Ishikawa (cell line): ENCODE measurements at regions not wholly inside any gene's neighbourhood (a gene's known extent, or its start where the extent isn't known, plus 50 kb on each side); places are given as distances from the start of the nearest gene placed in this dataset.

Experiments used
- CEBPB ChIP-seq: IDR thresholded peaks from 2 replicates; pipeline ENCODE4 v1.6.1; 2012
- CREB1 ChIP-seq: IDR thresholded peaks from 2 replicates; pipeline ENCODE4 v1.6.1; 2012; ENCODE audit warnings: low read depth
- EGR1 ChIP-seq: IDR thresholded peaks from 2 replicates; pipeline ENCODE4 v1.6.1; 2012
- EP300 ChIP-seq: IDR thresholded peaks from 2 replicates; pipeline ENCODE4 v1.6.1; 2012; ENCODE audit warnings: borderline replicate concordance
- FOXM1 ChIP-seq: IDR thresholded peaks from 2 replicates; pipeline ENCODE4 v1.6.1; 2012; ENCODE audit warnings: low read depth, borderline replicate concordance
- NFIC ChIP-seq: IDR thresholded peaks from 2 replicates; pipeline ENCODE4 v1.6.1; 2012
- RAD21 ChIP-seq: IDR thresholded peaks from 2 replicates; pipeline ENCODE4 v1.6.1; 2012; ENCODE audit warnings: low read depth
- TAF1 ChIP-seq: IDR thresholded peaks from 2 replicates; pipeline ENCODE4 v1.6.1; 2012; ENCODE audit warnings: low read depth, mild to moderate bottlenecking
- TCF12 ChIP-seq: IDR thresholded peaks from 2 replicates; pipeline ENCODE4 v1.6.1; 2012; ENCODE audit warnings: low read depth
- TEAD4 ChIP-seq: IDR thresholded peaks from 2 replicates; pipeline ENCODE4 v1.6.1; 2012
- YY1 ChIP-seq: IDR thresholded peaks from 2 replicates; pipeline ENCODE4 v1.6.1; 2012; ENCODE audit warnings: low read depth
- ZBTB7A ChIP-seq: IDR thresholded peaks from 2 replicates; pipeline ENCODE4 v1.6.1; 2012; ENCODE audit warnings: low read depth
- TF ChIP-seq, protein P1 (sequence below): IDR thresholded peaks from 2 replicates; pipeline ENCODE4 v1.6.1; 2012; ENCODE audit warnings: low read depth, mild to moderate bottlenecking
- TF ChIP-seq, protein P2 (sequence below): IDR thresholded peaks from 2 replicates; pipeline ENCODE4 v1.6.1; 2012
- TF ChIP-seq, protein P3 (sequence below): IDR thresholded peaks from 2 replicates; pipeline ENCODE4 v1.6.1; 2012

DNA sequence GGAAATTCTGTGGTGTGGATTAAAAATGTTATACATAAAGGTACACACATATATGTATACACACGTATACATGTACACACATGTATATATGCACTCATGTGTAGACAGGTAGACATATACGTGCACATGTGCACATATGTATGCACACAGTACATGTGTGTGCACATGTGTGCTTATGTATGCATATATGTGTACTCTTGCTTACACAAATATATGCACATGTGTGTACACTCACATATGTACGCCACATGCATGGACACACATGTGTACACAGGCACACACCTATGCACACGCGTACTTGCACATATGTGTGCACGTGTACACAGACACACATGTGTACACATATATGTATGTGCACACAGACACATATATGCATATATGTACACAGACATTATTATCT lies 142.8 kb upstream of the SALL3 start:
- TF ChIP-seq YY1 (no peak), RAD21 (no peak), EP300 (no peak), TAF1 (no peak), FOXM1 (no peak), CEBPB (no peak)
- TF ChIP-seq, protein P1, sequence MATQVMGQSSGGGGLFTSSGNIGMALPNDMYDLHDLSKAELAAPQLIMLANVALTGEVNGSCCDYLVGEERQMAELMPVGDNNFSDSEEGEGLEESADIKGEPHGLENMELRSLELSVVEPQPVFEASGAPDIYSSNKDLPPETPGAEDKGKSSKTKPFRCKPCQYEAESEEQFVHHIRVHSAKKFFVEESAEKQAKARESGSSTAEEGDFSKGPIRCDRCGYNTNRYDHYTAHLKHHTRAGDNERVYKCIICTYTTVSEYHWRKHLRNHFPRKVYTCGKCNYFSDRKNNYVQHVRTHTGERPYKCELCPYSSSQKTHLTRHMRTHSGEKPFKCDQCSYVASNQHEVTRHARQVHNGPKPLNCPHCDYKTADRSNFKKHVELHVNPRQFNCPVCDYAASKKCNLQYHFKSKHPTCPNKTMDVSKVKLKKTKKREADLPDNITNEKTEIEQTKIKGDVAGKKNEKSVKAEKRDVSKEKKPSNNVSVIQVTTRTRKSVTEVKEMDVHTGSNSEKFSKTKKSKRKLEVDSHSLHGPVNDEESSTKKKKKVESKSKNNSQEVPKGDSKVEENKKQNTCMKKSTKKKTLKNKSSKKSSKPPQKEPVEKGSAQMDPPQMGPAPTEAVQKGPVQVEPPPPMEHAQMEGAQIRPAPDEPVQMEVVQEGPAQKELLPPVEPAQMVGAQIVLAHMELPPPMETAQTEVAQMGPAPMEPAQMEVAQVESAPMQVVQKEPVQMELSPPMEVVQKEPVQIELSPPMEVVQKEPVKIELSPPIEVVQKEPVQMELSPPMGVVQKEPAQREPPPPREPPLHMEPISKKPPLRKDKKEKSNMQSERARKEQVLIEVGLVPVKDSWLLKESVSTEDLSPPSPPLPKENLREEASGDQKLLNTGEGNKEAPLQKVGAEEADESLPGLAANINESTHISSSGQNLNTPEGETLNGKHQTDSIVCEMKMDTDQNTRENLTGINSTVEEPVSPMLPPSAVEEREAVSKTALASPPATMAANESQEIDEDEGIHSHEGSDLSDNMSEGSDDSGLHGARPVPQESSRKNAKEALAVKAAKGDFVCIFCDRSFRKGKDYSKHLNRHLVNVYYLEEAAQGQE, result no peak

DNA sequence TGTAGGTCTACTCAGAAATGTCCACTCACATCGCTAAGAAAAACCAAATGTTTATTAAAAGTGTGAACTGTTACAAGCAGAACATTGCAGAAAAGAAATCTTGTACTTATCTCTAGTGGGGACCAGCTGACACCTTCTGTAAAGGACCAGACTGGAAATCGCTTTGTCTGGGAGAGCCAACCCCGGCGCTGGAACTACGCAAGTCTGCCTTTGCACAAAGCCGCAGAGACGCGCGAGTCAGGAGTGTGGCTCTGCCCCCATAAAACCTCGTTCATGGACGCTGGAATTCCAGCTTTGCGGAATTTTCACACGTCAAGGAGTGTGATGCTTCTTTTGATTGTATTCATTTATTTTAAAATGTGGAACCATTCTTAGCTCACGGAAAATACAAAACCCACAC lies 141.9 kb upstream of the SALL3 start:
- TF ChIP-seq, protein P1, result no peak
- no peak for TF ChIP-seq YY1
- no peak for TF ChIP-seq TEAD4
- TF ChIP-seq CREB1, result no peak
- no peak for TF ChIP-seq TAF1
- no peak for TF ChIP-seq FOXM1
- TF ChIP-seq, protein P2, sequence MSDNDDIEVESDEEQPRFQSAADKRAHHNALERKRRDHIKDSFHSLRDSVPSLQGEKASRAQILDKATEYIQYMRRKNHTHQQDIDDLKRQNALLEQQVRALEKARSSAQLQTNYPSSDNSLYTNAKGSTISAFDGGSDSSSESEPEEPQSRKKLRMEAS, result no peak
- no peak for TF ChIP-seq EP300
- no peak for TF ChIP-seq EGR1
- no peak for TF ChIP-seq RAD21

DNA sequence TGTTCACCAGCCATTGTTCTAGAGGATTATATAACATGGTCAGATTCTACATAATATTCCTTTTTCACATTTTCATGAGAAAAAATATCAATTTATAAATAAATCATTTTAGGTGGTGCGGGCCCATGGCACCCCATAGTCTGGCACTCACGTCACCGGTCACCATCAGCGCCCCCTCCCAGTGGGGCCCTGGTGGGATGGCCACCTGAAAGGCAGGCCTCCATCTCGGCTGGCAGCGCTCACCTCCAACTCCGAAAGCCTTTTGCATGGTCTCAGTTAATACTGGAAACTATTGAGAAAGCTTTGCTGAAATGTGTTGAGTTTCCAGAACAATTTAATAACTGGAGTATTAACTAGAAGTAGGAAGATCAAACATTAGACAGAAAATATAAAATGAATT lies 141.4 kb upstream of the SALL3 start:
- no peak for TF ChIP-seq YY1
- no peak for TF ChIP-seq CEBPB
- no peak for TF ChIP-seq NFIC
- TF ChIP-seq TCF12, result no peak
- TF ChIP-seq CREB1, result no peak
- no peak for TF ChIP-seq EP300
- TF ChIP-seq, protein P1, result no peak
- no peak for TF ChIP-seq FOXM1
- no peak for TF ChIP-seq RAD21
- TF ChIP-seq ZBTB7A, result no peak
- TF ChIP-seq EGR1, result no peak
- no peak for TF ChIP-seq TAF1
- TF ChIP-seq, protein P3, sequence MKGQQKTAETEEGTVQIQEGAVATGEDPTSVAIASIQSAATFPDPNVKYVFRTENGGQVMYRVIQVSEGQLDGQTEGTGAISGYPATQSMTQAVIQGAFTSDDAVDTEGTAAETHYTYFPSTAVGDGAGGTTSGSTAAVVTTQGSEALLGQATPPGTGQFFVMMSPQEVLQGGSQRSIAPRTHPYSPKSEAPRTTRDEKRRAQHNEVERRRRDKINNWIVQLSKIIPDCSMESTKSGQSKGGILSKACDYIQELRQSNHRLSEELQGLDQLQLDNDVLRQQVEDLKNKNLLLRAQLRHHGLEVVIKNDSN, result no peak
- TF ChIP-seq TEAD4, result no peak
- TF ChIP-seq, protein P2, result no peak

DNA sequence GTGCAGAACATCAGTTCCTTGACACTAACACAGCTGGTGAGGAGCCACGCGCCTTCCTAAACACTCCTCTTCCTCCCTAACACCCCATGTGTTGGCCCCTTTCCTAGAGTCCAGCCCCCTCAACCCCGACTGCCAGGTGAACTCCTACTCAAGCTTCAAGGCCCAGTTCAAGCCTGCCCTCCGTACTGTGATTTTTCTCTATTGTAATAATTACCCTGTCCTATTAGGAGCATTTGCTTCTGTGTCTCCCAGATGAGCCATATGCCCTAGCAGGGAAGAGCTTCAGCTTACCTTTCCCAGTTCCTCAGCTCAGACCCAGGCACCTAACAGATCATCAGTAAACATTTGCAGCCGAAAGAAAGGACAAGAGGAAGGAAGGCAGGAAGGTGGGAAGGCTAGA lies 130.6 kb upstream of the SALL3 start:
- TF ChIP-seq TAF1 (no peak), EGR1 (no peak), CREB1 (no peak)
- TF ChIP-seq, protein P1, result no peak
- TF ChIP-seq, protein P3, result no peak
